Osteoblast (primary cell): ENCODE measurements at regions not wholly inside any gene's neighbourhood (a gene's known extent, or its start where the extent isn't known, plus 50 kb on each side); places are given as distances from the start of the nearest gene placed in this dataset.

ENCODE experiments used
- DNase-seq: peaks from one replicate; pipeline ENCODE4 v3.0.0; 2011; ENCODE audit warnings: low spot score, mixed read lengths; ENCODE audit not compliant: insufficient read length; ENCODE audit errors: missing footprints
- H2AFZ ChIP-seq: 2 replicates; pipeline ENCODE4 v1.6.0; 2011; ENCODE audit warnings: mild to moderate bottlenecking, low read length
- H3K27ac ChIP-seq: 2 replicates; pipeline ENCODE4 v1.5.1; 2011; ENCODE audit warnings: mild to moderate bottlenecking, low read depth, low read length, moderate library complexity
- H3K27me3 ChIP-seq: 2 replicates; pipeline ENCODE4 v1.6.0; 2012; ENCODE audit warnings: mild to moderate bottlenecking, control low read depth, inconsistent platforms, low read length, moderate library complexity; ENCODE audit not compliant: insufficient read depth
- H3K36me3 ChIP-seq: 2 replicates; pipeline ENCODE4 v1.5.1; 2011; ENCODE audit warnings: mild to moderate bottlenecking, low read length, control low read depth, moderate library complexity; ENCODE audit not compliant: insufficient read depth
- H3K4me1 ChIP-seq: 2 replicates; pipeline ENCODE4 v1.5.1; 2011; ENCODE audit warnings: mild to moderate bottlenecking, low read length, control low read depth, moderate library complexity; ENCODE audit not compliant: insufficient read depth
- H3K4me2 ChIP-seq: 2 replicates; pipeline ENCODE4 v1.6.0; 2011; ENCODE audit warnings: mild to moderate bottlenecking, low read length; ENCODE audit not compliant: insufficient read depth
- H3K4me3 ChIP-seq: fragments of 200-600 bp; sonication (generic); 3 replicates; pipeline ENCODE4 v1.5.1; 2012; ENCODE audit warnings: mild to moderate bottlenecking, low read length, inconsistent platforms; ENCODE audit not compliant: insufficient read depth
- H3K79me2 ChIP-seq: 2 replicates; pipeline ENCODE4 v1.6.0; 2012; ENCODE audit warnings: mild to moderate bottlenecking, low read length, control low read depth, inconsistent platforms; ENCODE audit not compliant: insufficient read depth
- H3K9me3 ChIP-seq: 2 replicates; pipeline ENCODE4 v1.5.1; 2011; ENCODE audit warnings: low read depth, low read length, control low read depth
- H4K20me1 ChIP-seq: 2 replicates; pipeline ENCODE4 v1.6.0; 2012; ENCODE audit warnings: mild to moderate bottlenecking, low read length, control low read depth; ENCODE audit not compliant: insufficient read depth
- TF ChIP-seq, protein P1 (sequence below): IDR thresholded peaks from 2 replicates; pipeline ENCODE4 v1.5.1; 2011; ENCODE audit warnings: mild to moderate bottlenecking, low read depth, low read length, moderate library complexity; ENCODE audit errors: extremely low read depth

- Histone ChIP-seq H3K36me3 (no peaks in the 10 kb centered on the region), H3K27me3 (no peaks in the 10 kb centered on the region), H3K79me2 (no peaks in the 10 kb centered on the region), H3K9me3 (no peaks in the 10 kb centered on the region), H4K20me1 (no peaks in the 10 kb centered on the region), H3K4me3 (no peak overlapping the region), H3K4me1 (peaks cover 34% of the 10 kb centered on the region), H3K4me2 (no peak overlapping the region), H2AFZ (peak overlapping the region; percentile 58), H3K27ac (no peak overlapping the region)
- TF ChIP-seq, protein P1, sequence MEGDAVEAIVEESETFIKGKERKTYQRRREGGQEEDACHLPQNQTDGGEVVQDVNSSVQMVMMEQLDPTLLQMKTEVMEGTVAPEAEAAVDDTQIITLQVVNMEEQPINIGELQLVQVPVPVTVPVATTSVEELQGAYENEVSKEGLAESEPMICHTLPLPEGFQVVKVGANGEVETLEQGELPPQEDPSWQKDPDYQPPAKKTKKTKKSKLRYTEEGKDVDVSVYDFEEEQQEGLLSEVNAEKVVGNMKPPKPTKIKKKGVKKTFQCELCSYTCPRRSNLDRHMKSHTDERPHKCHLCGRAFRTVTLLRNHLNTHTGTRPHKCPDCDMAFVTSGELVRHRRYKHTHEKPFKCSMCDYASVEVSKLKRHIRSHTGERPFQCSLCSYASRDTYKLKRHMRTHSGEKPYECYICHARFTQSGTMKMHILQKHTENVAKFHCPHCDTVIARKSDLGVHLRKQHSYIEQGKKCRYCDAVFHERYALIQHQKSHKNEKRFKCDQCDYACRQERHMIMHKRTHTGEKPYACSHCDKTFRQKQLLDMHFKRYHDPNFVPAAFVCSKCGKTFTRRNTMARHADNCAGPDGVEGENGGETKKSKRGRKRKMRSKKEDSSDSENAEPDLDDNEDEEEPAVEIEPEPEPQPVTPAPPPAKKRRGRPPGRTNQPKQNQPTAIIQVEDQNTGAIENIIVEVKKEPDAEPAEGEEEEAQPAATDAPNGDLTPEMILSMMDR, result no peak
- DNase-seq, result no peak
Observed at GRCh38 chr6:110526726-110527125, 50.3 kb upstream of the SLC22A16 start.
